OCI-LY3 (cell line): ENCODE measurements at regions not wholly inside any gene's neighbourhood (a gene's known extent, or its start where the extent isn't known, plus 50 kb on each side); places are given as distances from the start of the nearest gene placed in this dataset.

ENCODE experiments used
- EZH2phosphoT487 ChIP-seq: fragments of 200-600 bp; shearing (Covaris generic); IDR thresholded peaks from 2 replicates; pipeline ENCODE4 v1.6.1; 2018; ENCODE audit warnings: antibody characterized with exemption, mixed run types, low read depth
- TF ChIP-seq, protein P1 (sequence below): fragments of 200-600, 300-600 bp; sonication (generic); IDR thresholded peaks from 2 replicates; pipeline ENCODE4 v1.5.1; 2014; ENCODE audit warnings: antibody characterized with exemption, low read length, low read depth

DNA sequence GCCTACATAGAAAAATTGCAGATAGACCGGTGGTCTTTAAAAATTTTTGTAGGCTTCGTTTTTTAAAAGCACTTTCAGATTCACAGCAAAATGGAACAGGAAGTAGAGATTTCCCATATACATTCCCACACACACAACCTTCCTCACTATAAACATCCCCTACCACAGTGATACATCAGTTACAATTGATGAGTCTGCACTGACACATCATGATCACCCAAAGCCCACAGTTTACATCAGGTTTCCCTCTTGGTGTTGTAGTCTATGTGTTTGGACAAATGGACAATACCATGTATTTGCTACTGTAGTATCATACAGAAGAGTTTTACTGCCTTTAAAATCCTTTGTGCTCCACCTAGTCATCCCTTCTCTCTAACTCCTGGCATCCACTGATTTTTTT is 113.9 kb upstream of the ADAMTS18 start:
- TF ChIP-seq, protein P1, sequence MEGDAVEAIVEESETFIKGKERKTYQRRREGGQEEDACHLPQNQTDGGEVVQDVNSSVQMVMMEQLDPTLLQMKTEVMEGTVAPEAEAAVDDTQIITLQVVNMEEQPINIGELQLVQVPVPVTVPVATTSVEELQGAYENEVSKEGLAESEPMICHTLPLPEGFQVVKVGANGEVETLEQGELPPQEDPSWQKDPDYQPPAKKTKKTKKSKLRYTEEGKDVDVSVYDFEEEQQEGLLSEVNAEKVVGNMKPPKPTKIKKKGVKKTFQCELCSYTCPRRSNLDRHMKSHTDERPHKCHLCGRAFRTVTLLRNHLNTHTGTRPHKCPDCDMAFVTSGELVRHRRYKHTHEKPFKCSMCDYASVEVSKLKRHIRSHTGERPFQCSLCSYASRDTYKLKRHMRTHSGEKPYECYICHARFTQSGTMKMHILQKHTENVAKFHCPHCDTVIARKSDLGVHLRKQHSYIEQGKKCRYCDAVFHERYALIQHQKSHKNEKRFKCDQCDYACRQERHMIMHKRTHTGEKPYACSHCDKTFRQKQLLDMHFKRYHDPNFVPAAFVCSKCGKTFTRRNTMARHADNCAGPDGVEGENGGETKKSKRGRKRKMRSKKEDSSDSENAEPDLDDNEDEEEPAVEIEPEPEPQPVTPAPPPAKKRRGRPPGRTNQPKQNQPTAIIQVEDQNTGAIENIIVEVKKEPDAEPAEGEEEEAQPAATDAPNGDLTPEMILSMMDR: no peak
- TF ChIP-seq EZH2phosphoT487: no peak
